ENCODE measurements at regions not wholly inside any gene's neighbourhood (a gene's known extent, or its start where the extent isn't known, plus 50 kb on each side); places are given as distances from the start of the nearest gene placed in this dataset.

GRCh38 chr5:104947076-104947475 lies 1384.5 kb upstream of the NUDT12 start:
- POLR2A ChIA-PET = no interaction called here

GRCh38 chr5:104942735-104943134 lies 1380.1 kb upstream of the NUDT12 start:
- no peak for ATAC-seq (ENCODE audit: low read depth)
- intact Hi-C loops (cut with micrococcal nuclease) = no loop called here

More at GRCh38 chr5:104947076-104947475, 1384.5 kb upstream of the NUDT12 start:
- no peak overlapping the region for H2AFZ ChIP-seq (ENCODE audit: insufficient read depth, low read depth, low read length, poor library complexity, severe bottlenecking)
- intact Hi-C loops (cut with micrococcal nuclease) = no loop called here
- H3K27ac ChIP-seq (ENCODE audit: low read length in 2 of 2) = no peak overlapping the region
- no peaks in the 10 kb centered on the region for H3K79me2 ChIP-seq (ENCODE audit: control insufficient read depth, insufficient read depth, low read length)
- DNase-seq (no peak), ATAC-seq (ENCODE audit: low read depth) (no peak)
- H3K9ac ChIP-seq (ENCODE audit: low read length) = no peak overlapping the region
- TF ChIP-seq EZH2 (IDR thresholded peaks at IDR 0.05; ENCODE audit: borderline replicate concordance, insufficient read depth, low read depth, low read length, poor library complexity, severe bottlenecking) (no peak), CTCF (IDR thresholded peaks at IDR 0.05) (no peak)
- H3K4me1 Mint-ChIP-seq = no peaks in the 10 kb centered on the region
- no peak overlapping the region for H3K4me3 ChIP-seq (ENCODE audit: control extremely low read depth in 1 of 5, extremely low read depth in 1 of 5, insufficient read depth in 1 of 5, low read depth in 2 of 5, low read length in 4 of 5)
- WGBS (ENCODE audit: insufficient coverage) = no CpG with 5 or more reads among the region's 1 CpG
- no peak overlapping the region for H3K4me2 ChIP-seq (replicated peaks; ENCODE audit: low read depth, low read length, poor library complexity, severe bottlenecking)
- peaks cover 4% of the 10 kb centered on the region for H3K9me3 Mint-ChIP-seq (ENCODE audit: insufficient read depth)
- no peaks in the 10 kb centered on the region for H4K20me1 ChIP-seq (ENCODE audit: control insufficient read depth, insufficient read depth, low read length, poor library complexity, severe bottlenecking)
- H3K9me3 ChIP-seq (ENCODE audit: control extremely low read depth in 1 of 3, control insufficient read depth in 2 of 3, insufficient read depth in 1 of 3, low read length in 2 of 3) = peaks cover 0 to 9% (median 0%) of the 10 kb centered on the region in 3 donors
- H3K27me3 Mint-ChIP-seq = no peaks in the 10 kb centered on the region
- H3K4me3 Mint-ChIP-seq = no peak overlapping the region
- no peak overlapping the region for H3K27ac Mint-ChIP-seq
- CTCF ChIA-PET = no interaction called here
- H3K36me3 ChIP-seq (replicated peaks in 1 of 2; ENCODE audit: control extremely low read depth in 1 of 2, control insufficient read depth in 1 of 2, extremely low read depth in 1 of 2, insufficient read depth in 2 of 2, low read length in 1 of 2) = no peaks in the 10 kb centered on the region
- H3K27me3 ChIP-seq (replicated peaks in 1 of 4; ENCODE audit: control extremely low read depth in 1 of 4, control insufficient read depth in 3 of 4, insufficient read depth in 4 of 4, low read length in 3 of 4) = no peaks in the 10 kb centered on the region
- no peaks in the 10 kb centered on the region for H3K4me1 ChIP-seq (ENCODE audit: control insufficient read depth in 2 of 2, insufficient read depth in 2 of 2, low read length in 2 of 2)

More at GRCh38 chr5:104942735-104943134, 1380.1 kb upstream of the NUDT12 start:
- Histone ChIP-seq H3K79me2 (ENCODE audit: control insufficient read depth, insufficient read depth, low read length) (no peaks in the 10 kb centered on the region), H3K4me3 (ENCODE audit: control extremely low read depth in 1 of 5, extremely low read depth in 1 of 5, insufficient read depth in 1 of 5, low read depth in 2 of 5, low read length in 4 of 5) (no peak overlapping the region), H3K4me1 (ENCODE audit: control insufficient read depth in 2 of 2, insufficient read depth in 2 of 2, low read length in 2 of 2) (no peaks in the 10 kb centered on the region), H3K27me3 (replicated peaks in 1 of 4; ENCODE audit: control extremely low read depth in 1 of 4, control insufficient read depth in 3 of 4, insufficient read depth in 4 of 4, low read length in 3 of 4) (no peaks in the 10 kb centered on the region), H4K20me1 (ENCODE audit: control insufficient read depth, insufficient read depth, low read length, poor library complexity, severe bottlenecking) (no peaks in the 10 kb centered on the region), H3K4me2 (replicated peaks; ENCODE audit: low read depth, low read length, poor library complexity, severe bottlenecking) (no peak overlapping the region), H3K27ac (ENCODE audit: low read length in 2 of 2) (no peak overlapping the region), H2AFZ (ENCODE audit: insufficient read depth, low read depth, low read length, poor library complexity, severe bottlenecking) (no peak overlapping the region), H3K9me3 (ENCODE audit: control extremely low read depth in 1 of 3, control insufficient read depth in 2 of 3, insufficient read depth in 1 of 3, low read length in 2 of 3) (no peaks in the 10 kb centered on the region), H3K36me3 (replicated peaks in 1 of 2; ENCODE audit: control extremely low read depth in 1 of 2, control insufficient read depth in 1 of 2, extremely low read depth in 1 of 2, insufficient read depth in 2 of 2, low read length in 1 of 2) (no peaks in the 10 kb centered on the region), H3K9ac (ENCODE audit: low read length) (no peak overlapping the region)
- TF ChIP-seq EZH2 (IDR thresholded peaks at IDR 0.05; ENCODE audit: borderline replicate concordance, insufficient read depth, low read depth, low read length, poor library complexity, severe bottlenecking) (no peak), CTCF (IDR thresholded peaks at IDR 0.05) (no peak)
- no peak overlapping the region for H3K27ac Mint-ChIP-seq
- ChIA-PET CTCF (no interaction called here), POLR2A (no interaction called here)
- no peaks in the 10 kb centered on the region for H3K4me1 Mint-ChIP-seq
- no peak overlapping the region for H3K4me3 Mint-ChIP-seq
- WGBS (ENCODE audit: insufficient coverage) = no CpG with 5 or more reads among the region's 1 CpG
- no peak for DNase-seq
- H3K27me3 Mint-ChIP-seq = no peaks in the 10 kb centered on the region
- H3K9me3 Mint-ChIP-seq (ENCODE audit: insufficient read depth) = no peaks in the 10 kb centered on the region
